Stimulated activated naive CD4-positive, alpha-beta T cell (primary cell): ENCODE measurements at regions not wholly inside any gene's neighbourhood (a gene's known extent, or its start where the extent isn't known, plus 50 kb on each side); places are given as distances from the start of the nearest gene placed in this dataset.

Experiments
- DNase-seq, 6 experiments: peaks; one replicate each; lab custom pipeline; 2025; lab: John Stamatoyannopoulos, UW

DNA sequence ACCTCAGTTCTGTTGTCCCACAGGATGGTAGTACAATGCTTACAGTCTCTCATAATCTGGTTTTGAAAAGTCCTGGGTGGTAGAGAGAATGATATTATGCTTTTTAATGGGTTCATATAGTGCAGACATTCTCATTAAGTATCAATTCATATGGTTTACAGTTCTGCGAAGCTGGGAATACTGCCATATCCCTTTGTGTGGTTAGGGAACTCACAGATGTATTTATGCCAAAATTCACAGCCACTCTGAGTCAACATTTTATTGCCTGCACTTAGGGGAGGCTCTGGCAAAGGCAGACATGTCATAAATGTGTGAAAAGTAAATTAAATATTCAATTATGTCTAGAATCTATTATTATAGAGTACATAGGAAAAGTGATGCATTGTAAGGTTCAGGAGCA lies 808.2 kb downstream of the SUCLG1 start:
- no peak for DNase-seq

DNA sequence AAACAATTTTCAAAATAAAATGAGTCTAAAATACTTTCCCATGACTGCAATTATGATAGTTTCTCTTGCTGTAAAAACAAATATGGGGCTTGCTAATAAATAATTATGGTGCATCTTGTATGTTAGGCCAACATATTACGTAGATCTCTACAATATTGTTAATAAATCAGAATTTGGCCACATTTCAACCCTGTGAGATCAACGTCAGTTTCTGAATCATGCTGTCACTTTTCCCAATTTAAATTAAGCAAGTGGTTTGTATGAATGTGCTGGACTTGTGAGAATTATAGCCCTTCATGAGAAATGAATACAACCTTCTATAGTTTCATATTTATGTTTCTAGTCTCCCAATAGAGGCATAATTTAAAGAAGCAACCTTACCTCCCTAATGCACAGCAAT lies 808.9 kb downstream of the SUCLG1 start:
- DNase-seq = no peak

DNA sequence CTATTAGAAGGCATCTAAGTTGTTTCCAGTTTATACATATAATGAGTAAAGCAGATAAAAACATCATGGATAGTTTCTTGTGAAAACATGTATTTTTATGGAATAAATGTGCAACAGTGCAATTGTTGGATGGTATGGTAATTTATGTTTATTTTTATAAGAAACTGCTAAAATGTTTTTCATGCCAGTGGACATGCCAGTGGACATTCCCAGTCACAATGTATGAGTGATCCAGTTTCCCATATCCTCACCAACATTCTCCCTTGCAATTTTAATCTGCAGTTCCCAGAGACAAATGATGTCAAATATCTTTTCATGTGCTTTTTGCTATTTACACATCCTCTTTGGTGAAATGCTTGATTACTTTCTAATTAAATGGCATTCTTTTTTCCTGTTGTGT lies 818.6 kb downstream of the SUCLG1 start:
- no peak for DNase-seq

DNA sequence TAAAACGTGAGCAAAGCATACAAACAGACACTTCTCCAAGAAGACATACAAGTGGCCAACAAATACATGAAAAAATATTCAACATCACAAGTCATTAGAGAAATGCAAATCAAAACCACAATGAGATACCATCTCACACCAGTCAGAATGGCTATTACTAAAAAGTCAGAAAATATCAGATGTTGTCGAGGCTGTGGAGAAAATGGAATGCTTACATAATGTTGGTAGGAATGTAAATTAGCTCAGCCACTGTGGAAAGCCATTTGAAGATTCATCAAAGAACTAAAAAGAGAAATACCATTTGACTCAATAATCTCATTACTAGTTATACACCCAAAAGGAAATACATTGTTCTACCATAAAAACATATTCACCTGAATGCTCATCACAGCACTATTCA lies 825.7 kb downstream of the SUCLG1 start:
- DNase-seq = no peak

DNA sequence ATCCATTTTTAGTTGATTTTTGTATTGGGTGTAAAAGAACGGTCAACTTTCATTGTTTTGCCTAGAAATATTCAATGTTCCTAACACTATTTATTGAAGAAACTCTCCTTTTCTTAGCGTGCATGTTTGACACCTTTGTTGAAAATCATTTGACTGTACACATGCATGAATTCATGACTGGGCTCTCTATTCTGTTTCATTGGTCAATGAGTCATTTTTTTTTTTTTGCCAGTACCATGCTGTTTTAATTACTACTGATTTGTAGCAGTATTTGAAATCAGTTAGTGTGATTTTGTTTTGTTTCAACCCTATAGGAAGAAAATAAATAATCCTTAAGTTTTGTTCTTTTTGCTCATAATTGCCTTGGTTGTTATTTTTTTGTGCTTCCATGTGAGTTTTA lies 828.7 kb downstream of the SUCLG1 start:
- DNase-seq = no peak

DNA sequence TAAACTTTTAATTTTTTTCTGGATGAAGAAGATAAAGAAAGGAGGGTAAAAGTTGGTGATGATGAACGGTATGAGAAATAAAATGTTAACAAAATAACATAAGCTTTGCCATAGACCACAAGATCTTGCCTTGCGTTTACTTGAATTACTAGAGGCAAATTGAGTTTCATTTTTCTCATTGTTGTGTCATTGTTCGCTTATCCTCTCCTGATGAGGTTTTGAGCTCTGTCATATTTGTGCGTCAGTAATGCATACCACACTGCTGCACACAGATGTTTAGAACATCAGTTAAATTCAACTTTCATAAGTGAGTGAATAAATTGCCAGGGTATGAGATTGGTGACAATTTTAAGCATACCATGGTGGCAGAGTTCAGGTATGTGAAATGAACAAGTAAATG lies 843.6 kb downstream of the SUCLG1 start:
- DNase-seq = no peak

DNA sequence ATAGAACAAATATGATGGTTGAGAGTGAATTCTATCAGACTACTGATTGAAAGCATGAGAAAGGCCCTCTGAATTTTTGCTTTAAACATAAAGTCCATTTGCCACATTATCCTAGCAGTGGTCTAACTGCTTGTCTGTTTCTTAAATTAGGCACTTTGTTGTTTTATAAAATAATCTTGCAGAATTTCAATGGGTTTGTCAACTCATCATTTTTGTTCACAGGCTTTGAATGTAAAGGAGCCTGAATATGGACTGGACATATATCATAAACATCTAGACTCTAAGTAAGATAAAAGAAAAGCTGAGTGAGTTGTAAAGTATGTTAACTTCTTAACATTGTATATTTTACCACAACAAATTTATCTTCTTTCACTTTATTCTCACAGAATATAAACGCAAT lies 845.9 kb downstream of the SUCLG1 start:
- DNase-seq = no peak

DNA sequence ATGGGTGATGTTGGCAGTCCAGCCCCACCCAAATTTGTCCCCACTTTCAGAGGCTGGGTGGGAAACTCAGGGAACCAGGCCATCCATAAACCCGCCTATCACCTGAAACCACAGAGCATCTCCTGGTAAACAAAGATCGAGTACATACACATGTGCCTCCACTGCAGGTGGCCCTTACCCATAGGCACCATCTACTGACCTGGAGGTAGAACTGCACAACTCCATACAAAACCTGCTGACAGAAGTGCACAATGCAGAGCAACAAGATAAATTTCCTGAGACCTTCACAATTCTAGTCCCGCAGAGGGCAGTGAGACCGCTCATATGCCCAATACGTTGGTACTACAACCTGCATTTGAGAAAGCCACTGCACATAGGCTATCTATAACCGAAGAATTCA lies 856.3 kb downstream of the SUCLG1 start:
- no peak for DNase-seq

DNA sequence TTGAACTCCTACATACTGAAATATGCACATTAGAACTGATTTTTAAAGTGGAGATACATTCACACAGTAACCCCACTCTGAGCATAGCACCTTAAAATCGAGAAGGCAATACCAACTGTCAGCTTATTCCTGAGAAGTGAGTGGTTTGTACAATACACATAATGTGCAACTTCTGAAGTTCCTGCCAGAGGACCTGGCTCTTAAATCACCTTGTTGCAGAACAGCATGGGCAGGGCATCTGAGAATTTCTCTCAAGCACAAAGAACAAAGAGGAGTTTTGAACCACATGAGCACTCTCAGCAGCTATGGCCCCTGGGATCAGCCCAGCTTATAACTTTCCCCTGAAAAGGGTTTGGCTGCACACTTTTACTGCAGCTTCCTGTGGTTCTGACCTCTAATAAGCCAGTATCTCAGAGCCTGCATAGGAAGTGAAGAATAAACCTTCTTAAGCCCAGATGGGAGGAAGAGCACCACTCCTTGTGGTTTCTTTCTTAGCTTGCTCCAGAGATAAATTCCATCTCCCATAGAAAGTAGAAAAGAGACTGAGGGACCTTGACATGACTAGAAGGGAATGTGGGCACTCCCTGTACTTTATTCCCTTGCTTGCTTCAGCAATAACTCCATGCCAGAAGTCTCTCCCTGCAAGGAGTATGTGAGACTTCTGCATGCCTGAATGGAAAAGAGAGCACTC lies 862.3 kb downstream of the SUCLG1 start:
- no peak for DNase-seq

DNA sequence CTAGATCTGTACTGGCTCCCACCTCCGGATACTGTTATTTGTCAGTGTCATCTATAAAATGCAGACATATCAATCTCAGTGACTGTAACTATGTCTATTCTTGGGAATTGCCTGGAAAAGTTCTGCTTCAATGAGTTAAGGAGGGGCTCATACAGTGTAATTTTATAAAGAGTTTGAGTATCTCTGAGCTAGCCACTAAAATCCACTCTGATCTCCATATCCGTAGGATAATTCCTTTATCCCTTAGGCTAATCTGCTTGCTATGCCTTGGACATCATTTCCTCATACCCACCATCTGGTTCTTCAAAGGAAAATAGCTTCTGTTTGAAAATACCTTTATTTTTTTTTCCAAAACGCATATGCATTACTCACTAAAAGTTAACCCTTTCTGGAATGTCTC lies 863.2 kb downstream of the SUCLG1 start:
- no peak for DNase-seq

DNA sequence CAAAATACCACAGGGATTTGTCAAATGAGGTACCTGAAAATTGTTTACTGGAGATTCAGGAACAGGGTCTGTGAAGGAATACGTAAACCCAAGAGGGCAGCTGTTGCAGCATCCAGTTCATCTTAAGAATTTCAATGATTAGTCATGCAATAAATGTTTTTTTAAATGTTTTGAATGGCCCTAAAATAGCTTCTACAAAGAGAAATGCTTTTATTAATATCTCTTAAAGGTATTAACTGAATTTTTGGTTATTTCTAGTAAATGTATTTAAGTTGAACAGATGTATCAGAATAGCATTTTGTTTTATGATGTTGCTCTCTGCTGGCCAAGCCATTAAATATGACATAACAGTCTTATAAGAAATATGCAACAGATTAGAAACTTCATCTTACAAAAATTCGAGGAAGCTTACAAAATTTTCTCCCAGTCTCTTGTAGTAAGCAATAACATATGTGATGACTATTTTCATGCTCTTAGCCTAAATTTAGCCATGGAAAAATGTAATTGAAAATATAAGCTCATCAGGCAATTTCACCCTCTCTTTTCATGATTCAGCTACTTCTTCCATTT lies 863.9 kb downstream of the SUCLG1 start:
- DNase-seq = no peak

DNA sequence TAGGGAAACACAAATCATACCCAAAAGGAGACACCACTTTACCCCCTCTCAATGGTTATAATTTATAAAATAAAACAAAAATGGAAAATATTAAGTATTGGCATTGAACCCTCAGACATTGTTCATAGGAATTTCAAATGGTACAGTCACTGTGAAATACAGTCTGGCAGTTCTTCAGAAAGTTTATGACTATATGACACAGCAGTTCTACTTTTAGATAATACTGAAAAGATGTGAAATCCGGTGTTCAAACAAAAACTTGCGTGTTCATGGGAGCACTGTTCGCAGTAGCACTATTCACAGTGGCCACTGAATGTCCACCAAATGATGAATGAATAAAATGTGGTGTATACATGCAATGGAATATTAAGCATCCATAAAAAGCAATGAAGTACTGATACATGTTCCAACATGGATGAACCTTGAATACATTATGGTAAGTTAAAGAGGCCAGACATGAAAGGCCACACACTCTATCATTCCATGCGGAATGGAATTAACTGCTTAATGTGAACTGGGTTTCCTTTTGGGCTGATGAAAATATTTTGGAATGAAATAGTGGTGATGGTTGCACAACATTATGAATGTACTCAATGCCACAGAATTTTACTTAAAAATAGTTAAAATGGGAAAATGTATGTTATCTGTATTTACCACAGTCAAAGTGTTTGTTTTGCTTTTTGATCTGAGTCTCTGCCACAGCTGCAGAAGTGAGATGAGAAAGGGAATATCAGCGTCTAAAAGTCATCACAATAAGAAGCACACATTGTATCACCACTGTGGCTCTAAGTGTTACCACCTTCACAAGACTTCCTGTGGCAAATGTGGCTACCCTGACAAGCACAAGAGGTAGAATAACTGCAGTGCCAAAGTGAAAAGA lies 864.6 kb downstream of the SUCLG1 start:
- no peak for DNase-seq

DNA sequence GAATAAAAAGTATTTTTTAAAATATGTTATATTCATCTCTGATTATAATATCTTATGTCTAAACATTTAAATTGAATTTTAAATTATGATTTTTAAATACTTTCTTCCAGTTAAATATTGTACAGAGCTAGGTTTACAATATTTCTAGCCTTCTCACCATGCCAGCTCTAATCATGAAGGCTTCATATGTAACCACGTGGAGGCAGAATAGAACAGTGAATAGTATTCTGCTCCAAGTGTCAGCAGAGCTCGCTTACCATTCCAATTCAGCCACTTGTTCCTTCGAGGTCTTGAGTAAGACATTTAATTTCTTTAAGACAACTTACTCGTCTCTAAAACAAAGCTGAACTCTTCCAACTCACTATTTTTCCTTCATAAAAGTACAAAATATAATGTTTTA lies 871.8 kb downstream of the SUCLG1 start:
- no peak for DNase-seq

DNA sequence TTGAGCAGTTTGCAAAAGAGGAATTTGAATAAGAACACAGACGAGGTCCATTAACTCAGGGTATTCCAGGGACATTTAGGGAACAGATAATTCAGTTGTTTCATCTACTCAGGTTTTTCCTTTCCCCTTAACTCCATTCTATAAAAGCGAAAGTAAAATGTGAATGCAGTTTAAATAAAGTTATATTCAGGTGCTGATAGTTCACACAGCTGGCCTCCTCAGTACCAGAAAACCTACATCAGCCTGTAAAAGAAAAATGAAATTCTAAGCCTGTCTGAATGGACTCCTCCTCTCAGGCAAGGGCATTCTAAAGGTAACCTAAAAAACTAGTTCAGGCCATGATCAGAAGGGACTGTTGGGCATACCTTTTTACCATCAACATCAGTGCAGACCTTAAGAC lies 873.8 kb downstream of the SUCLG1 start:
- DNase-seq = no peak

DNA sequence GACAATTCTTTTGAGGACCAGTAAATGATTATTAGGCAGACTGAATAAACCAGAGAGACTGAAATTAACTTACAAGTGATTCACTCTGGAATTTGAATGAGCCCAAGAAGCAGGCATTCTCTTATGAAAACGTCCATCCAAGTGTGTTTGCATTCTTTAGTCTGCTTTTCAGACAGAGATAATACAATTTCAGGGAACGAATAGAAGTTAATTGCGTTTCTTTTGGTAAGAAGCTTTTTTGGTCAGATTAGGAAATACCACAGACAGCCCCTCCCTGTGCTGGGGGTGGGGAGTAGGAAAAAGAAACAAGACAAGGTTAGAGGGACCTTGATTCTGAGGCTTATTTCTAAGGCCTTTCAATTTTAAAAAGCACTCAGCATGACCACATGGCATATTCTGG lies 874.4 kb downstream of the SUCLG1 start:
- DNase-seq = no peak

DNA sequence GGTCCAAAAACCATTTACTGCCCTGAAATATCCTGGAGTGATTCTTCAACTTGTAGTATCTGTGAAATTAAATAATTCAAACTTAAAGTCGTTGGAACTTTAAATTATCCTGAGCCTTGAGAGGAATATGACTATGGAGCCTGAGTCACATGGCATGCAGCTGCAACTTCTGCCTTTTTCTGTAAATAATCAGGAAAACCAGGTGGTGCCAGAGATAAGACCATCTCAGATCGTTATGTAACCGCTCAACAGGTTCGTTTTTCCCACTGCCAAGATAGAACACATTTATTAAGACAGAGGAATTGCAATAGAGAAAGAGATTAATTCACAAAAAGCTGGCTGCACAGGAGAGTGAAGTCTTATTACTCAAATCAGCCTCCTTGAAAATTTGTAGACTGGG lies 876.5 kb downstream of the SUCLG1 start:
- DNase-seq = no peak

DNA sequence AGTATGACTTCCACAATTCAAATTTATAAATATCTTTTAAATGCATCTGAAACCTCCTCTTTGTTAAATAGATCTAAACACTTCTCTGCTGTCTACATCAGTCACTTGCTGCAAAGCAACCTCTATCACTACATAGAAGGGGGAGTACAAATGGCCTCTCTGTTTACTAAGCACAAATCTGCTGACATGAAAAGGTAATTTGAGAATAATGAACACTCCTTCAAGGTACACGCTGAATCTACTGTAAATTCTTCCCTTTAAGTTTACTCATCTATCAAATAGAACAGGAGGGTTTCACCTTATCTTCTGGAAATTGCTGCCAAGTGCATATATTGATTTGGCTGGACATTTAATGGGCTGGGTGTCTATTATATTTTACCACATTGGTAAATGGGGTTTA lies 879.6 kb downstream of the SUCLG1 start:
- DNase-seq = no peak

DNA sequence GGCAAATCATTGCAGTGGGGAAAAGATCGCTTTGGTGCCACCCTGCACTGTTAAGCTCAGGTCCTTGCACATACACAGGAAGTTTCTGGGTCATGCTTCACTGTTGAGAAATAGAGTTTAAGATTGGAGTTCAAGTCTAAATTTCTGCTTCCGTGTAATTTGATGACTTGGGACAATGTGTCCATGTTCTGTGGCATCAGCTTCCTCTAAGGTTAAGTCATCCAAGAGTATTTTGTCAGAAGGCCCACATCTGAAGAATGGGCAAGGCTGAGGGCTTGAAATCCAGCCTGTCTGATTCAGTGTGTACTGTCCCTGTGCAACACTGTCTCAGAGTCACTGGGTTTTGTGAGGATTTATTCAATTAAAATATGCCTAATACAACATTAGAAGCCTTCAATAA lies 880.7 kb downstream of the SUCLG1 start:
- no peak for DNase-seq

DNA sequence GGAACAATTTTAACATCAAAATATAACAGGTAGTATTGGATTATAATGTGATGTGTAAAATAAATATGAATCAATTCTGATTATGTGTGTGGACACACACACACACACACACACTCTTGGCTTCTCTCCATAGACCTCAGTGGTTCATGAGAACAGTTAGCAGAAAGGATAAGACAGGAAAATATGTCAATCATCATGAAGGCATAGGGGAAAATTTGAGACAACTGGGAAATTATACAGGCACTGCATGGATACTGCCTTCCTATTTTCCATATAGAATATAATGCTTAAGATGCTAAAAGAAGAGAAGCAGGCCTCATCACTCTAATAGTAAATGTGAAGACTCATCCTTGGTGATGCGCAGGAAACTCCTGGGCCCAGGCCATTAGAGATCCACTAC lies 884.5 kb downstream of the SUCLG1 start:
- DNase-seq = no peak

DNA sequence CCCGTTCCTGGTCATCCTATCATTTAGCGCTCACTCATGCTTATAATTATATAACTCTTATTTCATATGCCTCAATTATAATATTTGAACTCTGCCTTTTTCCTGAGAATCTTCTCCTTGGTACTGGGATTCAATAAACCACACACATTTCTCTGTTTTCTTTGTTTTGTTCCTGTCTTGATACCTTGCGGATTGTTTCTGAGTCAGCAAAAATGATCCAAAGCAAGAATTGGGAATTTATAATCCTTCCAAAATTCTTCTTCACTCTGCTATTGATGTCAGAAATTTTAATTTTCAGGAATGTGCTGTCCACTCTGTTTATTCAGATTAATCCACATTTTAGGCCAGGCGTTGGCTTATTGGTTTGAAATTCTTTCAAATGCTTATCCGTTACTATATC lies 886.0 kb downstream of the SUCLG1 start:
- DNase-seq = no peak

DNA sequence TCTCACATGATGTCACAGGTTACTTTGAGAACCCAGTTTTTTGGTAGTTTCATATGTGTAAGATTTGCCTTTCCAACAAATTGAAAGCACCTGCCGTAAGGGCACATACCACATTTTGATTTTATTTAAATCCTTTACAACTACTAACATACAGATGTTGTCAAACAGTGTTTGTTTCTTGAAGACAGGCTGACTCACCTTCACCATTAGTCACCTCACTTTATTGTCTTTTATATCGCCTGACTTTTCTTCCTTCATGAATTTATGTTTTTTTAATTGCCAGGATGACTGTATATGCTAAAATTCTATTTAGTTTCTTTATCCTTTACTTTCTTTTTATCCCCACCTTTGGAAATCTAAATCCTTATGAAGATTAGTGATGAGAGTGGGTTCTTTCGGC lies 886.7 kb downstream of the SUCLG1 start:
- DNase-seq = no peak

DNA sequence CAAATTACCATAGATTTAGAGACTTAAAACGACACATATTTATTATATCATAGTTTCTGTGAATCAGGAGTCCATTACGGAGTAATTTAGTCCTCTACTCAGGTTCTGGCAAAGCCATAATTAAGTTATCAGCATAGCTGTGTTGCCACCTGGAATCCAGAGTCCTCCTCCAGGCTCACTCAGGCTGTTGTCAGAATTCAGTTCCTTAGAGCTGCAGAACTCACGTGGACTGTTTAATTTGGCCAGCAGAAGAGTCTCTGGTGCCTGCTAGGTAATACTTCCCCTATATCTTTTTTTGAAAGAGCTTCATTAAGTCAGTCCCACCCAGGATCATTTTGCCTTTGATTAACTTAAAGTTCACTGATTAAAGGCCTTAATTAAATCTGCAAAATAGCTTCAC lies 891.5 kb downstream of the SUCLG1 start:
- DNase-seq = no peak

DNA sequence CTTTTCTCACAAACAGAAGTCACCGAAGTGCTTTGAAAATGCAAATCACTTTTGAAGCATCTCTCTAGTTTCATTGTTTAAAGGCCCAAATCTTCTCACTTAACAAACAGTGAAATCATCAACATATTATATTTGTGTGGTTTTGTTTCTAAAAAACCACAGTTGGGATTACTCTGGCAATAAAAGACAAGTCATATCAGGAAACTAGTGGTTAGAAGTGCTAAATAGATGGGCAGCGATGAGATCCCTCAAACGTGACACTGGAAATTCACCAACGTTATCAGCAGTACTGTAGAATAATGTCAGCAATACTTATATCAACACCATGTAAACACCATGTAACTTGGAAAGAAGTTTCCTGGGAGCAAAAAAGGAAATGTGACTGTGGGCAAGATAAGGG lies 893.5 kb downstream of the SUCLG1 start:
- DNase-seq = no peak
